Liver (tissue), 8 donors: ENCODE measurements at regions not wholly inside any gene's neighbourhood (a gene's known extent, or its start where the extent isn't known, plus 50 kb on each side); places are given as distances from the start of the nearest gene placed in this dataset.

Experiments
- DNase-seq: peaks from one replicate; pipeline ENCODE4 v3.0.0-alpha.2; 2017; ENCODE audit warnings: low spot score
- H3K27ac ChIP-seq, 2 donors: one replicate each; pipeline ENCODE4 v1.7.0; 2013; ENCODE audit warnings: inconsistent platforms in 2 of 2, low read length in 2 of 2, control low read depth in 1 of 2, low read depth in 1 of 2, mild to moderate bottlenecking in 1 of 2
- H3K27me3 ChIP-seq, 4 donors: one replicate each; pipeline versions ENCODE4 v1.6.1 to v1.7.0; 2013; ENCODE audit warnings: low read length in 3 of 4, inconsistent platforms in 1 of 4, mild to moderate bottlenecking in 1 of 4, moderate library complexity in 1 of 4; ENCODE audit not compliant: control insufficient read depth in 4 of 4, insufficient read depth in 4 of 4
- H3K36me3 ChIP-seq, 4 donors: one replicate each; pipeline versions ENCODE4 v1.6.1 to v1.7.0; 2013; ENCODE audit warnings: low read length in 3 of 4, mild to moderate bottlenecking in 3 of 4, low read depth in 1 of 4, moderate library complexity in 1 of 4; ENCODE audit not compliant: control insufficient read depth in 4 of 4, insufficient read depth in 3 of 4
- H3K4me1 ChIP-seq, 4 donors: one replicate each; pipeline versions ENCODE4 v1.6.1 to v1.7.0; 2013; ENCODE audit warnings: low read length in 3 of 4, mild to moderate bottlenecking in 3 of 4, moderate library complexity in 1 of 4; ENCODE audit not compliant: control insufficient read depth in 4 of 4, insufficient read depth in 4 of 4
- H3K4me3 ChIP-seq, 3 donors: one replicate each; pipeline versions ENCODE4 v1.6.1 to v1.7.0; 2013; ENCODE audit warnings: low read length in 3 of 3, control low read depth in 1 of 3, low read depth in 1 of 3, mild to moderate bottlenecking in 1 of 3
- H3K9ac ChIP-seq, 2 donors: one replicate each; pipeline ENCODE4 v1.7.0; 2013; ENCODE audit warnings: low read length in 2 of 2, mild to moderate bottlenecking in 2 of 2, moderate library complexity in 2 of 2, control low read depth in 1 of 2, low read depth in 1 of 2
- H3K9me3 ChIP-seq, 4 donors: one replicate each; pipeline versions ENCODE4 v1.6.1 to v1.7.0; 2013; ENCODE audit warnings: low read length in 3 of 4; ENCODE audit not compliant: control insufficient read depth in 4 of 4
- ATF3 ChIP-seq: IDR thresholded peaks from 2 replicates; pipeline ENCODE4 v1.6.1; 2016; ENCODE audit warnings: antibody characterized with exemption
- CTCF ChIP-seq: fragments of 150-350 bp; IDR thresholded peaks from 2 replicates; pipeline ENCODE4 v1.5.1; 2017; ENCODE audit warnings: improper control_type of control experiment, low read depth, low read length; ENCODE audit not compliant: missing input control
- EGR1 ChIP-seq, 2 donors: IDR thresholded peaks; 2 replicates each; pipeline ENCODE4 v1.6.1; 2016 to 2018; ENCODE audit warnings: antibody characterized with exemption in 2 of 2, low read depth in 2 of 2
- FOXA1 ChIP-seq: IDR thresholded peaks from 2 replicates; pipeline ENCODE4 v1.6.1; 2016; ENCODE audit warnings: antibody characterized with exemption
- FOXA2 ChIP-seq: IDR thresholded peaks from 2 replicates; pipeline ENCODE4 v1.6.1; 2016; ENCODE audit warnings: antibody characterized with exemption
- GABPA ChIP-seq, 2 donors: IDR thresholded peaks in 1 of 2; conservative IDR thresholded peaks in 1 of 2; 2 replicates each; pipeline ENCODE4 v1.6.1; 2016; ENCODE audit warnings: antibody characterized with exemption in 2 of 2, mild to moderate bottlenecking in 1 of 2, moderate library complexity in 1 of 2
- HNF4G ChIP-seq: IDR thresholded peaks from 2 replicates; pipeline ENCODE4 v1.6.1; 2016; ENCODE audit warnings: antibody characterized with exemption
- JUND ChIP-seq, 2 donors: IDR thresholded peaks; 2 replicates each; pipeline ENCODE4 v1.6.1; 2016; ENCODE audit warnings: antibody characterized with exemption in 2 of 2
- MAX ChIP-seq: IDR thresholded peaks from 2 replicates; pipeline ENCODE4 v1.6.1; 2016; ENCODE audit warnings: antibody characterized with exemption
- NR2F2 ChIP-seq: IDR thresholded peaks from 2 replicates; pipeline ENCODE4 v1.6.1; 2016; ENCODE audit warnings: antibody characterized with exemption
- RAD21 ChIP-seq, 2 donors: IDR thresholded peaks; 2 replicates each; pipeline ENCODE4 v1.6.1; 2016; ENCODE audit warnings: antibody characterized with exemption in 2 of 2, mild to moderate bottlenecking in 2 of 2
- REST ChIP-seq: IDR thresholded peaks from 2 replicates; pipeline ENCODE4 v1.6.1; 2016; ENCODE audit warnings: antibody characterized with exemption, mild to moderate bottlenecking
- RXRA ChIP-seq, 2 donors: IDR thresholded peaks; 2 replicates each; pipeline ENCODE4 v1.6.1; 2017 to 2018; ENCODE audit warnings: antibody characterized with exemption in 2 of 2, mild to moderate bottlenecking in 1 of 2
- SP1 ChIP-seq: IDR thresholded peaks from 2 replicates; pipeline ENCODE4 v1.6.1; 2018; ENCODE audit warnings: antibody characterized with exemption, mild to moderate bottlenecking
- TAF1 ChIP-seq: conservative IDR thresholded peaks from 2 replicates; pipeline ENCODE4 v1.6.1; 2016; ENCODE audit warnings: antibody characterized with exemption, mild to moderate bottlenecking
- YY1 ChIP-seq: IDR thresholded peaks from 2 replicates; pipeline ENCODE4 v1.6.1; 2016; ENCODE audit warnings: antibody characterized with exemption, mild to moderate bottlenecking
- ZBTB33 ChIP-seq: IDR thresholded peaks from 2 replicates; pipeline ENCODE4 v1.6.1; 2016; ENCODE audit warnings: antibody characterized with exemption
- WGBS: extraction: QIAGEN DNeasy Blood & Tissue Kit; methylation state at CpG from one replicate; pipeline ENCODE4 v1.1.7; 2013; 5-methylcytosine and 5-hydroxymethylcytosine counted together
- donor health status: healthy.
- donor health status: healthy.
- donor health status: healthy.
- donor health status: healthy.
- donor health status: healthy.

GRCh38 chr10:59587083-59587755, 122.4 kb downstream of the SLC16A9 start:
- no peak for DNase-seq
- WGBS = 87% methylated on average over 2 of the region's 2 CpGs
- TF ChIP-seq REST = no peak
- TF ChIP-seq TAF1 = no peak

GRCh38 chr10:59586407-59586891, 123.2 kb downstream of the SLC16A9 start:
- Histone ChIP-seq H3K9me3 (no peaks in the 10 kb centered on the region), H3K9ac (no peak overlapping the region), H3K27me3 (no peaks in the 10 kb centered on the region), H3K4me3 (no peak overlapping the region), H3K36me3 (no peaks in the 10 kb centered on the region), H3K27ac (no peak overlapping the region), H3K4me1 (no peaks in the 10 kb centered on the region)
- no peak for DNase-seq
- 94% methylated on average over 2 of the region's 2 CpGs for whole genome bisulfite sequencing
- TF ChIP-seq MAX (no peak), ZBTB33 (no peak), RAD21 (IDR thresholded peaks at IDR 0.05) (no peak), REST (no peak), YY1 (no peak), GABPA (IDR thresholded peaks at IDR 0.05 in 1 of 2, conservative IDR thresholded peaks at IDR 0.05 in 1 of 2) (no peak), NR2F2 (no peak), HNF4G (no peak), JUND (IDR thresholded peaks at IDR 0.05) (no peak), SP1 (no peak), EGR1 (IDR thresholded peaks at IDR 0.05; ENCODE audit: low read depth in 2 of 2) (no peak), TAF1 (no peak), RXRA (IDR thresholded peaks at IDR 0.05) (no peak), FOXA2 (no peak), ATF3 (no peak), FOXA1 (no peak), CTCF (no peak)

More at GRCh38 chr10:59587083-59587755, 122.4 kb downstream of the SLC16A9 start:
- Histone ChIP-seq H3K4me1 (no peaks in the 10 kb centered on the region), H3K27me3 (no peaks in the 10 kb centered on the region), H3K9me3 (no peaks in the 10 kb centered on the region), H3K36me3 (no peaks in the 10 kb centered on the region), H3K9ac (no peak overlapping the region), H3K27ac (no peak overlapping the region), H3K4me3 (no peak overlapping the region)
